ENCODE measurements at regions not wholly inside any gene's neighbourhood (a gene's known extent, or its start where the extent isn't known, plus 50 kb on each side); places are given as distances from the start of the nearest gene placed in this dataset.

- BruUV-seq (replicated peaks), result no TSS peak
- intact Hi-C loops (cut with micrococcal nuclease; ENCODE audit: unreplicated experiment), result no loop called here
- ChIA-PET POLR2A (no interaction called here), CTCF (no interaction called here)
- Histone ChIP-seq H3K9me3 (ENCODE audit: control insufficient read depth, insufficient read depth, low read depth, low read length) (no peaks in the 10 kb centered on the region; the same call in 1 of the 2 replicates), H3K27ac (ENCODE audit: low read length) (no peak overlapping the region), H3K36me3 (ENCODE audit: control insufficient read depth, insufficient read depth, low read length) (no peaks in the 10 kb centered on the region), H3K4me1 (ENCODE audit: control insufficient read depth, insufficient read depth, low read length) (no peaks in the 10 kb centered on the region), H3K4me3 (ENCODE audit: low read depth in 2 of 2, low read length in 2 of 2) (no peak overlapping the region), H3K27me3 (ENCODE audit: control insufficient read depth, insufficient read depth, low read length) (no peaks in the 10 kb centered on the region)
- no peak for ATAC-seq
- DNase-seq (ENCODE audit: low read depth, low spot score), result no peak
- TF ChIP-seq SIN3A (IDR thresholded peaks at IDR 0.05; ENCODE audit: borderline replicate concordance, insufficient read depth, low read depth, low read length) (no peak), POLR2AphosphoS5 (IDR thresholded peaks at IDR 0.05; ENCODE audit: low read depth, low read length) (no peak), TCF7L2 (IDR thresholded peaks at IDR 0.05; ENCODE audit: low read depth, low read length) (no peak), CTCF (IDR thresholded peaks at IDR 0.05) (no peak)
- TF ChIP-seq, protein P1, sequence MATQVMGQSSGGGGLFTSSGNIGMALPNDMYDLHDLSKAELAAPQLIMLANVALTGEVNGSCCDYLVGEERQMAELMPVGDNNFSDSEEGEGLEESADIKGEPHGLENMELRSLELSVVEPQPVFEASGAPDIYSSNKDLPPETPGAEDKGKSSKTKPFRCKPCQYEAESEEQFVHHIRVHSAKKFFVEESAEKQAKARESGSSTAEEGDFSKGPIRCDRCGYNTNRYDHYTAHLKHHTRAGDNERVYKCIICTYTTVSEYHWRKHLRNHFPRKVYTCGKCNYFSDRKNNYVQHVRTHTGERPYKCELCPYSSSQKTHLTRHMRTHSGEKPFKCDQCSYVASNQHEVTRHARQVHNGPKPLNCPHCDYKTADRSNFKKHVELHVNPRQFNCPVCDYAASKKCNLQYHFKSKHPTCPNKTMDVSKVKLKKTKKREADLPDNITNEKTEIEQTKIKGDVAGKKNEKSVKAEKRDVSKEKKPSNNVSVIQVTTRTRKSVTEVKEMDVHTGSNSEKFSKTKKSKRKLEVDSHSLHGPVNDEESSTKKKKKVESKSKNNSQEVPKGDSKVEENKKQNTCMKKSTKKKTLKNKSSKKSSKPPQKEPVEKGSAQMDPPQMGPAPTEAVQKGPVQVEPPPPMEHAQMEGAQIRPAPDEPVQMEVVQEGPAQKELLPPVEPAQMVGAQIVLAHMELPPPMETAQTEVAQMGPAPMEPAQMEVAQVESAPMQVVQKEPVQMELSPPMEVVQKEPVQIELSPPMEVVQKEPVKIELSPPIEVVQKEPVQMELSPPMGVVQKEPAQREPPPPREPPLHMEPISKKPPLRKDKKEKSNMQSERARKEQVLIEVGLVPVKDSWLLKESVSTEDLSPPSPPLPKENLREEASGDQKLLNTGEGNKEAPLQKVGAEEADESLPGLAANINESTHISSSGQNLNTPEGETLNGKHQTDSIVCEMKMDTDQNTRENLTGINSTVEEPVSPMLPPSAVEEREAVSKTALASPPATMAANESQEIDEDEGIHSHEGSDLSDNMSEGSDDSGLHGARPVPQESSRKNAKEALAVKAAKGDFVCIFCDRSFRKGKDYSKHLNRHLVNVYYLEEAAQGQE (IDR thresholded peaks at IDR 0.05; ENCODE audit: insufficient read depth in 1 of 2, low read depth in 2 of 2, low read length in 1 of 2), result no peak
- in situ Hi-C loops (cut with HindIII; ENCODE audit: low pct_unique_long_range_greater_than_20kb, low sequenced_read_pairs), result no loop called here
These were observed 49.6 kb upstream of the CCNG1 start for GRCh38 chr5:163387589-163388343.

All from Panc1 (cell line).